Vagina (tissue), 2 donors: ENCODE measurements at regions not wholly inside any gene's neighbourhood (a gene's known extent, or its start where the extent isn't known, plus 50 kb on each side); places are given as distances from the start of the nearest gene placed in this dataset.
"Not testable (repeated sequence)": the region's sequence is repeated elsewhere in the genome, so short reads cannot be mapped to it uniquely, and the experiment has no call there.

Experiments used
- CTCF ChIP-seq, 3 experiments: fragments of 450-650 bp in 2 of 3; fragments of 200-600 bp in 1 of 3; sonication (generic) in 1 of 3; IDR thresholded peaks; one replicate each; pipeline ENCODE4 v1.5.1; 2017 to 2019; ENCODE audit warnings: antibody characterized with exemption in 3 of 3, mild to moderate bottlenecking in 2 of 3, moderate library complexity in 2 of 3
- POLR2AphosphoS5 ChIP-seq, 2 donors: sonication (generic); formaldehyde crosslinking; IDR thresholded peaks; one replicate each; pipeline ENCODE4 v1.9.0; 2017; ENCODE audit warnings: antibody characterized with exemption in 2 of 2, mild to moderate bottlenecking in 2 of 2, low read depth in 1 of 2; ENCODE audit not compliant: insufficient read depth in 1 of 2

GRCh38 chr6:771683-772082 is 78.7 kb upstream of the EXOC2 start:
- not testable (repeated sequence) for TF ChIP-seq POLR2AphosphoS5 (IDR thresholded peaks at IDR 0.05; ENCODE audit: insufficient read depth in 1 of 2, low read depth in 1 of 2); CTCF (IDR thresholded peaks at IDR 0.05)
